ENCODE measurements at regions not wholly inside any gene's neighbourhood (a gene's known extent, or its start where the extent isn't known, plus 50 kb on each side); places are given as distances from the start of the nearest gene placed in this dataset.

GRCh38 chr11:32168924-32169323, 78.0 kb downstream of the RCN1 start:
- DNase-seq = no peak
- 68% methylated on average over 2 of the region's 2 CpGs for WGBS (ENCODE audit: low lambda C conversion rate)
- no peak overlapping the region for H3K4me3 ChIP-seq (ENCODE audit: low read depth in 2 of 2, low read length in 1 of 2)
- H3K27ac ChIP-seq (ENCODE audit: low read depth in 2 of 2, low read length in 1 of 2) = no peak overlapping the region
- peaks cover 25% of the 10 kb centered on the region; the same call in 1 of the 2 replicates for H3K27me3 ChIP-seq (ENCODE audit: insufficient read depth)
- H3K9me2 ChIP-seq = no peaks in the 10 kb centered on the region
- no peaks in the 10 kb centered on the region for H3K36me3 ChIP-seq (replicated peaks in 1 of 2; ENCODE audit: control insufficient read depth in 1 of 2, insufficient read depth in 2 of 2, low read length in 1 of 2)
- H3F3A ChIP-seq (replicated peaks; ENCODE audit: insufficient read depth) = no peaks in the 10 kb centered on the region
- H3K4me2 ChIP-seq = no peak overlapping the region
- H3K9ac ChIP-seq = no peak overlapping the region
- ChIA-PET POLR2A (no interaction called here), CTCF (interaction anchor here (1.0 kb wide), 1 partner anchor 117 kb away, joined by 3 read pairs; no protein-coding TSS in a partner anchor)
- TF ChIP-seq FOXJ3 (CRISPR knock-in tag; IDR thresholded peaks at IDR 0.05) (no peak), ZBTB33 (IDR thresholded peaks at IDR 0.05; ENCODE audit: borderline replicate concordance, low read depth) (no peak), EZH2phosphoT487 (IDR thresholded peaks at IDR 0.05; ENCODE audit: borderline replicate concordance, low read depth) (no peak), JUND (IDR thresholded peaks at IDR 0.05) (no peak), RFX5 (IDR thresholded peaks at IDR 0.05; ENCODE audit: low read length) (no peak), MAX (IDR thresholded peaks at IDR 0.05; ENCODE audit: low read depth) (no peak), TCF12 (IDR thresholded peaks at IDR 0.05) (no peak), GABPA (IDR thresholded peaks at IDR 0.05; ENCODE audit: low read depth) (no peak), ELF1 (IDR thresholded peaks at IDR 0.05) (no peak), CTCF (IDR thresholded peaks at IDR 0.05) (no peak), RXRA (IDR thresholded peaks at IDR 0.05; ENCODE audit: borderline replicate concordance, low read depth) (no peak), IRF3 (IDR thresholded peaks at IDR 0.05; ENCODE audit: low read depth, low read length) (no peak), REST (IDR thresholded peaks at IDR 0.05; ENCODE audit: low read depth, low read length) (no peak), TAF1 (IDR thresholded peaks at IDR 0.05; ENCODE audit: borderline replicate concordance, low read depth, low read length) (no peak)
- TF ChIP-seq, protein P1, sequence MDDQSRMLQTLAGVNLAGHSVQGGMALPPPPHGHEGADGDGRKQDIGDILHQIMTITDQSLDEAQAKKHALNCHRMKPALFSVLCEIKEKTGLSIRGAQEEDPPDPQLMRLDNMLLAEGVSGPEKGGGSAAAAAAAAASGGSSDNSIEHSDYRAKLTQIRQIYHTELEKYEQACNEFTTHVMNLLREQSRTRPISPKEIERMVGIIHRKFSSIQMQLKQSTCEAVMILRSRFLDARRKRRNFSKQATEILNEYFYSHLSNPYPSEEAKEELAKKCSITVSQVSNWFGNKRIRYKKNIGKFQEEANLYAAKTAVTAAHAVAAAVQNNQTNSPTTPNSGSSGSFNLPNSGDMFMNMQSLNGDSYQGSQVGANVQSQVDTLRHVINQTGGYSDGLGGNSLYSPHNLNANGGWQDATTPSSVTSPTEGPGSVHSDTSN (IDR thresholded peaks at IDR 0.05) = no peak
- TF ChIP-seq, protein P2, sequence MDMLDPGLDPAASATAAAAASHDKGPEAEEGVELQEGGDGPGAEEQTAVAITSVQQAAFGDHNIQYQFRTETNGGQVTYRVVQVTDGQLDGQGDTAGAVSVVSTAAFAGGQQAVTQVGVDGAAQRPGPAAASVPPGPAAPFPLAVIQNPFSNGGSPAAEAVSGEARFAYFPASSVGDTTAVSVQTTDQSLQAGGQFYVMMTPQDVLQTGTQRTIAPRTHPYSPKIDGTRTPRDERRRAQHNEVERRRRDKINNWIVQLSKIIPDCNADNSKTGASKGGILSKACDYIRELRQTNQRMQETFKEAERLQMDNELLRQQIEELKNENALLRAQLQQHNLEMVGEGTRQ (IDR thresholded peaks at IDR 0.05; ENCODE audit: borderline replicate concordance, low read depth, low read length) = no peak
- H3K9me3 ChIP-seq = no peaks in the 10 kb centered on the region
- no peaks in the 10 kb centered on the region for H3K4me1 ChIP-seq (ENCODE audit: control insufficient read depth in 1 of 2, insufficient read depth in 2 of 2, low read depth in 1 of 2, low read length in 1 of 2)
- H3K79me2 ChIP-seq (ENCODE audit: insufficient read depth) = no peaks in the 10 kb centered on the region
- H4K20me1 ChIP-seq (ENCODE audit: insufficient read depth) = no peaks in the 10 kb centered on the region
- no peak overlapping the region for H2AFZ ChIP-seq (ENCODE audit: low read depth)
